ENCODE measurements at regions not wholly inside any gene's neighbourhood (a gene's known extent, or its start where the extent isn't known, plus 50 kb on each side); places are given as distances from the start of the nearest gene placed in this dataset.

DNA sequence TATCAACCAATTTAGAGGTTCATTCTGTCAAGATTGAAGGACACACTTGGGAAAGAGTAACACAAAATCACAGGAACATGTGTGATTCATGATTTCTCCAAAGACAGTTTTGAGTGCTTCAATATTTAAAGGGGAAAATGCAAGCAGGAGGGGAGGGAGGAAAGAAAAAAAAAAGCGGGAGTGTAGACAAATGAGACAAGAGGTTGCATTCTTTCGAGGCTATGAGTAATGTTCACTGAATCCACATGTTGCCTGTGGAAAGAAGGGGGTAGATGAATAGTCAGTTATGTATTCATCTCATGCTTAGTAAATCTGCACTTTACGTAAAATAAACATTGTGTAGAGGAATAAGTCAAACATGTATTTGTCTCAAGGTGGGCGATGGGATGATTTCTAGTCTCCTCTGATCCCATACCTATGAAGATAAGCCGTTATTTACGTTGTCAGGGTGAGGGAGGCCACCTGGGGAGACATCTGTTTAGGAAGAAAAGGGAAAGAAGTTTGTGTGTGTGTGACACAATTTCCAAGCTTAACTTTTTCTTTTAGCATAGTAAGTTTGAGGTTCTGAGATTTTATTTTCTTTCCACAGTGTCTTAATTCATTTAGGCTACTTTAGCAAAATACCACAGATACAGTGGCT lies 211.0 kb upstream of the ZC3H15 start:
- TF ChIP-seq GATA3 (IDR thresholded peaks at IDR 0.05; ENCODE audit: low read depth, low read length): no peak
- no peak for TF ChIP-seq GATA2 (IDR thresholded peaks at IDR 0.05; ENCODE audit: low read depth, low read length)
